GM12874 (cell line): ENCODE measurements at regions not wholly inside any gene's neighbourhood (a gene's known extent, or its start where the extent isn't known, plus 50 kb on each side); places are given as distances from the start of the nearest gene placed in this dataset.

Experiments
- TF ChIP-seq, protein P1 (sequence below): IDR thresholded peaks from 2 replicates; pipeline ENCODE4 v1.5.1; 2011; ENCODE audit warnings: low read depth, mild to moderate bottlenecking, control low read depth, low read length, moderate library complexity; ENCODE audit not compliant: insufficient read depth

GRCh38 chr16:79284766-79285165 is 315.8 kb downstream of the MAF start:
- TF ChIP-seq, protein P1, sequence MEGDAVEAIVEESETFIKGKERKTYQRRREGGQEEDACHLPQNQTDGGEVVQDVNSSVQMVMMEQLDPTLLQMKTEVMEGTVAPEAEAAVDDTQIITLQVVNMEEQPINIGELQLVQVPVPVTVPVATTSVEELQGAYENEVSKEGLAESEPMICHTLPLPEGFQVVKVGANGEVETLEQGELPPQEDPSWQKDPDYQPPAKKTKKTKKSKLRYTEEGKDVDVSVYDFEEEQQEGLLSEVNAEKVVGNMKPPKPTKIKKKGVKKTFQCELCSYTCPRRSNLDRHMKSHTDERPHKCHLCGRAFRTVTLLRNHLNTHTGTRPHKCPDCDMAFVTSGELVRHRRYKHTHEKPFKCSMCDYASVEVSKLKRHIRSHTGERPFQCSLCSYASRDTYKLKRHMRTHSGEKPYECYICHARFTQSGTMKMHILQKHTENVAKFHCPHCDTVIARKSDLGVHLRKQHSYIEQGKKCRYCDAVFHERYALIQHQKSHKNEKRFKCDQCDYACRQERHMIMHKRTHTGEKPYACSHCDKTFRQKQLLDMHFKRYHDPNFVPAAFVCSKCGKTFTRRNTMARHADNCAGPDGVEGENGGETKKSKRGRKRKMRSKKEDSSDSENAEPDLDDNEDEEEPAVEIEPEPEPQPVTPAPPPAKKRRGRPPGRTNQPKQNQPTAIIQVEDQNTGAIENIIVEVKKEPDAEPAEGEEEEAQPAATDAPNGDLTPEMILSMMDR, result no peak

- TF ChIP-seq, protein P1, result no peak
Measured at GRCh38 chr16:79283578-79283977, 317.0 kb downstream of the MAF start.

- TF ChIP-seq, protein P1, result no peak
Measured at GRCh38 chr16:79282806-79283205, 317.7 kb downstream of the MAF start.

- TF ChIP-seq, protein P1, result no peak
Measured at GRCh38 chr16:79278506-79278905, 322.0 kb downstream of the MAF start.

GRCh38 chr16:79276501-79276900 is 324.0 kb downstream of the MAF start:
- TF ChIP-seq, protein P1, result no peak

GRCh38 chr16:79274264-79274663 is 326.3 kb downstream of the MAF start:
- TF ChIP-seq, protein P1, result no peak

- TF ChIP-seq, protein P1, result no peak
Measured at GRCh38 chr16:79272141-79272577, 328.4 kb downstream of the MAF start.

DNA sequence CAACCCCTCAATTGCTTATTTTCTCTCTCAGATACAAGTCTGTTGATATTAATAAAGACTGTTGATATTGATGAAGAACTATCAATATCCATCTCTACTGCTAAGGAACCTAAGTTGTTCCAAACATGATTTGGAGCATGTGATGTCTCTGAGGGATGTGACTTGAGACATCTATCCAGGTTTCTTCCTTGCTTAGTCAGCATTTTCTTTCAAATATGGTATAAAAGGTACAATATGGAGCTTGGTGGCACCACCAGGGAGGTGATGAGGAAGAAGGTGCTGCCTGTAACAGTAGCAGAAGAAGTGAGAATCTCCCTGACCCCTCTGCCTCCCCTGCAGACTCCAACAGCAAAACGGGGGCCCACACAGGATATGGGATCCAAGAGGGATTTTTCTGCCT is 329.0 kb downstream of the MAF start:
- TF ChIP-seq, protein P1, result no peak
